ENCODE measurements at regions not wholly inside any gene's neighbourhood (a gene's known extent, or its start where the extent isn't known, plus 50 kb on each side); places are given as distances from the start of the nearest gene placed in this dataset.

GRCh38 chr5:118604106-118604505 is 384.2 kb downstream of the DTWD2 start:
- no peak for TF ChIP-seq RAD21 (conservative IDR thresholded peaks at IDR 0.05 in 1 of 2, IDR thresholded peaks at IDR 0.05 in 1 of 2)
- no peak for TF ChIP-seq EP300 (IDR thresholded peaks at IDR 0.05)
- TF ChIP-seq MAZ (IDR thresholded peaks at IDR 0.05; ENCODE audit: borderline replicate concordance, low read depth, low read length), result no peak
- no peak for TF ChIP-seq CTCF (IDR thresholded peaks at IDR 0.05)
- no peak for TF ChIP-seq POLR2A (IDR thresholded peaks at IDR 0.05; ENCODE audit: low read length)
- TF ChIP-seq KDM1A (IDR thresholded peaks at IDR 0.05; ENCODE audit: low read depth), result no peak
- TF ChIP-seq CBX8 (IDR thresholded peaks at IDR 0.05), result no peak
- no peak for TF ChIP-seq REST (IDR thresholded peaks at IDR 0.05)
- no peak for TF ChIP-seq MAX (IDR thresholded peaks at IDR 0.05)
- TF ChIP-seq SMC3 (IDR thresholded peaks at IDR 0.05), result no peak
- TF ChIP-seq MAFK (IDR thresholded peaks at IDR 0.05; ENCODE audit: partially characterized antibody), result no peak
- TF ChIP-seq NR3C1 (IDR thresholded peaks at IDR 0.05), result no peak
- TF ChIP-seq POLR2AphosphoS2 (conservative IDR thresholded peaks at IDR 0.05; ENCODE audit: low read length), result no peak
- no peak for TF ChIP-seq SREBF2 (IDR thresholded peaks at IDR 0.05)
